GM19043 (cell line): ENCODE measurements at regions not wholly inside any gene's neighbourhood (a gene's known extent, or its start where the extent isn't known, plus 50 kb on each side); places are given as distances from the start of the nearest gene placed in this dataset.

ENCODE experiments used
- ATAC-seq: cut with Tn5 transposase; IDR thresholded peaks from one replicate; pipeline ENCODE4 v1.9.1; 2021; ENCODE audit warnings: low read depth; ENCODE audit not compliant: unreplicated experiment

- no peak for ATAC-seq
Observed at GRCh38 chr3:68468695-68469375, 463.5 kb downstream of the TAFA4 start.

GRCh38 chr3:68467465-68467864, 464.9 kb downstream of the TAFA4 start:
- no peak for ATAC-seq

- ATAC-seq: no peak
Observed at GRCh38 chr3:68458581-68458980, 473.8 kb downstream of the TAFA4 start.

GRCh38 chr3:68448510-68449383, 483.6 kb downstream of the TAFA4 start:
- ATAC-seq: no peak

GRCh38 chr3:68447885-68448284, 484.5 kb downstream of the TAFA4 start:
- no peak for ATAC-seq

- no peak for ATAC-seq
Observed at GRCh38 chr3:68441054-68441453, 491.3 kb downstream of the TAFA4 start.

GRCh38 chr3:68436619-68437401, 495.5 kb downstream of the TAFA4 start:
- no peak for ATAC-seq

- ATAC-seq: no peak
Observed at GRCh38 chr3:68428495-68428894, 503.9 kb downstream of the TAFA4 start.

GRCh38 chr3:68424796-68425460, 507.4 kb downstream of the TAFA4 start:
- no peak for ATAC-seq

GRCh38 chr3:68408626-68409025, 523.7 kb downstream of the TAFA4 start:
- no peak for ATAC-seq

GRCh38 chr3:68403741-68404140, 528.6 kb downstream of the TAFA4 start:
- ATAC-seq: no peak

- no peak for ATAC-seq
Observed at GRCh38 chr3:68402235-68402918, 530.0 kb downstream of the TAFA4 start.

GRCh38 chr3:68378631-68379030, 553.7 kb downstream of the TAFA4 start:
- no peak for ATAC-seq

- no peak for ATAC-seq
Observed at GRCh38 chr3:68373727-68374126, 558.6 kb downstream of the TAFA4 start.

- no peak for ATAC-seq
Observed at GRCh38 chr3:68363796-68364195, 568.6 kb downstream of the TAFA4 start.

GRCh38 chr3:68360492-68360891, 571.9 kb downstream of the TAFA4 start:
- no peak for ATAC-seq

- no peak for ATAC-seq
Observed at GRCh38 chr3:68345781-68346180, 586.6 kb downstream of the TAFA4 start.

- no peak for ATAC-seq
Observed at GRCh38 chr3:68342426-68342825, 589.9 kb downstream of the TAFA4 start.

- ATAC-seq: no peak
Observed at GRCh38 chr3:68336042-68336441, 596.3 kb downstream of the TAFA4 start.

GRCh38 chr3:68334367-68334986, 597.9 kb downstream of the TAFA4 start:
- ATAC-seq: no peak
